ENCODE measurements at regions not wholly inside any gene's neighbourhood (a gene's known extent, or its start where the extent isn't known, plus 50 kb on each side); places are given as distances from the start of the nearest gene placed in this dataset.

- H4K20me1 ChIP-seq (replicated peaks in 1 of 2; ENCODE audit: control insufficient read depth in 1 of 2, insufficient read depth in 2 of 2, low read length in 2 of 2): no peaks in the 10 kb centered on the region
- H3K4ac ChIP-seq (replicated peaks; ENCODE audit: insufficient read length, low read depth, low read length): no peak overlapping the region
- FAIRE-seq (no peak), DNase-seq (ENCODE audit: low read depth in 1 of 2, low spot score in 2 of 2) (no peak)
- no peaks in the 10 kb centered on the region for H3K36me3 ChIP-seq (ENCODE audit: control insufficient read depth in 2 of 4, insufficient read depth in 4 of 4, low read length in 3 of 4)
- no peak for TF ChIP-seq YY1 (IDR thresholded peaks at IDR 0.05; ENCODE audit: low read depth, low read length)
- no peak for TF ChIP-seq POU5F1 (IDR thresholded peaks at IDR 0.05; ENCODE audit: low read depth, low read length)
- TF ChIP-seq EZH2 (IDR thresholded peaks at IDR 0.05; ENCODE audit: low read depth, low read length, severe bottlenecking): no peak
- no peaks in the 10 kb centered on the region for H3K79me1 ChIP-seq (ENCODE audit: low read depth, low read length)
- no peak overlapping the region for H3K18ac ChIP-seq (ENCODE audit: extremely low read depth, low read length)
- WGBS, 2 experiments (ENCODE audit: extremely low coverage in 1 of 2, insufficient coverage in 1 of 2, insufficient read length in 1 of 2, insufficient replicate concordance in 2 of 2, low coverage in 1 of 2, low lambda C conversion rate in 2 of 2, missing lambda C conversion rate in 1 of 2): 89% methylated on average over 11 of the region's 11 CpGs; no CpG with 5 or more reads in 1 of the 2 experiments
- no peak overlapping the region for H2BK20ac ChIP-seq (ENCODE audit: low read length)
- no peak overlapping the region for H3K56ac ChIP-seq (replicated peaks; ENCODE audit: insufficient read length, low read depth, low read length)
- ChIA-PET POLR2A (ENCODE audit: partially characterized antibody) (no interaction called here), CTCF (ENCODE audit: partially characterized antibody) (interaction anchor here (0.6 kb wide), 1 partner anchor 77 kb away, joined by 3 read pairs; no protein-coding TSS in a partner anchor)
- H2BK120ac ChIP-seq (replicated peaks; ENCODE audit: low read depth, low read length): no peak overlapping the region
- no peak overlapping the region for H2BK15ac ChIP-seq (ENCODE audit: low read length)
- no peak overlapping the region for H4K91ac ChIP-seq (replicated peaks; ENCODE audit: insufficient read length, low read length)
- no peak overlapping the region for H3K14ac ChIP-seq (ENCODE audit: insufficient read length)
- no peak overlapping the region for H4K5ac ChIP-seq (ENCODE audit: insufficient read length, low read depth, low read length)
- no peak overlapping the region for H3K4me2 ChIP-seq (ENCODE audit: insufficient read depth in 1 of 2, low read depth in 2 of 2, low read length in 2 of 2)
- no peak overlapping the region for H2BK5ac ChIP-seq (ENCODE audit: low read depth, low read length)
- H3K79me2 ChIP-seq (ENCODE audit: control insufficient read depth in 1 of 2, insufficient read depth in 2 of 2, low read length in 2 of 2): no peaks in the 10 kb centered on the region
- H3K4me3 ChIP-seq (ENCODE audit: extremely low read depth in 1 of 4, insufficient read depth in 2 of 4, low read depth in 3 of 4, low read length in 4 of 4): no peak overlapping the region
- H2AK5ac ChIP-seq (ENCODE audit: low read depth, low read length): no peak overlapping the region
- no peaks in the 10 kb centered on the region for H3K4me1 ChIP-seq (replicated peaks in 1 of 4; ENCODE audit: control insufficient read depth in 3 of 4, insufficient read depth in 4 of 4, low read length in 3 of 4)
- no peak overlapping the region for H3K27ac ChIP-seq (ENCODE audit: low read depth, low read length)
- no peak overlapping the region for H2AFZ ChIP-seq (ENCODE audit: low read length)
- no peaks in the 10 kb centered on the region for H3K23me2 ChIP-seq (ENCODE audit: low read depth, low read length)
- no peak overlapping the region for H2BK12ac ChIP-seq (ENCODE audit: low read depth, low read length)
- no peak overlapping the region for H4K8ac ChIP-seq (ENCODE audit: extremely low read depth, insufficient read depth, low read length)
- no peak overlapping the region for H3K9ac ChIP-seq (replicated peaks in 1 of 4; ENCODE audit: extremely low read depth in 1 of 4, low read depth in 3 of 4, low read length in 3 of 4)
- no peak overlapping the region for H3K23ac ChIP-seq (ENCODE audit: insufficient read length)
- H3K9me3 ChIP-seq (ENCODE audit: insufficient read depth in 2 of 2, low read depth in 1 of 2, low read length in 1 of 2): 0 out of 4 replicates have a peak, but pooled peaks cover 0 to 2% of the 10 kb centered on the region in 2 experiments
- no peaks in the 10 kb centered on the region; a peak in 1 of 7 replicates for H3K27me3 ChIP-seq (replicated peaks in 1 of 4; ENCODE audit: control insufficient read depth in 3 of 4, extremely low read depth in 1 of 4, insufficient read depth in 3 of 4, low read length in 3 of 4)
Observed at GRCh38 chr2:173831312-173832229, 133.6 kb downstream of the SP3 start.
